Epithelial cell of esophagus (primary cell): ENCODE measurements at regions not wholly inside any gene's neighbourhood (a gene's known extent, or its start where the extent isn't known, plus 50 kb on each side); places are given as distances from the start of the nearest gene placed in this dataset.

Source experiments
- DNase-seq: peaks from one replicate; pipeline ENCODE4 v3.0.0; 2010; ENCODE audit warnings: low read depth
- H3K4me3 ChIP-seq: 2 replicates; pipeline ENCODE4 v1.5.1; 2011; ENCODE audit warnings: mild to moderate bottlenecking, low read length, control low read depth
- TF ChIP-seq, protein P1 (sequence below): IDR thresholded peaks from 2 replicates; pipeline ENCODE4 v1.5.1; 2011; ENCODE audit warnings: low read depth, mild to moderate bottlenecking, low read length, control low read depth, inconsistent platforms; ENCODE audit not compliant: insufficient read depth; ENCODE audit errors: missing control alignments

DNA sequence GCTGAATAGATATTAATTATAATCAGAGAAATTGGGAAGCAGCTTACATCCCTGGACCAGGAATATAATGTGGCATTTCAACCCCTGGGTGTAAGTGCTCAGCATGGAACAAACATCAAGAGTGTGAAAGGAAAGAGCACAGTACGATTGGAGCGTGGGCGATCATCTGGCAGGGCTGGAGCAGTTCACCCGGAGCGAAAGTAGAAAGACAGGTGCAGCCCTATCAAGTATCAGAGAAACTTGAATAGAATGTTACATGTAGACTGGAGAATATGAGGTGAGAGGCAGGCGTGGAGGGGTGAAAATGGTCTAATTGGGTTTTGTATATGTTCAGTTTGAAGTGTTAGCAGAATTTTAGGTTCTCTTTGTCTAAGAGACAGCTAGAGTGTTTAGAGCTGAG is 303.0 kb downstream of the MDFIC start:
- H3K4me3 ChIP-seq = no peak overlapping the region
- DNase-seq = no peak
- TF ChIP-seq, protein P1, sequence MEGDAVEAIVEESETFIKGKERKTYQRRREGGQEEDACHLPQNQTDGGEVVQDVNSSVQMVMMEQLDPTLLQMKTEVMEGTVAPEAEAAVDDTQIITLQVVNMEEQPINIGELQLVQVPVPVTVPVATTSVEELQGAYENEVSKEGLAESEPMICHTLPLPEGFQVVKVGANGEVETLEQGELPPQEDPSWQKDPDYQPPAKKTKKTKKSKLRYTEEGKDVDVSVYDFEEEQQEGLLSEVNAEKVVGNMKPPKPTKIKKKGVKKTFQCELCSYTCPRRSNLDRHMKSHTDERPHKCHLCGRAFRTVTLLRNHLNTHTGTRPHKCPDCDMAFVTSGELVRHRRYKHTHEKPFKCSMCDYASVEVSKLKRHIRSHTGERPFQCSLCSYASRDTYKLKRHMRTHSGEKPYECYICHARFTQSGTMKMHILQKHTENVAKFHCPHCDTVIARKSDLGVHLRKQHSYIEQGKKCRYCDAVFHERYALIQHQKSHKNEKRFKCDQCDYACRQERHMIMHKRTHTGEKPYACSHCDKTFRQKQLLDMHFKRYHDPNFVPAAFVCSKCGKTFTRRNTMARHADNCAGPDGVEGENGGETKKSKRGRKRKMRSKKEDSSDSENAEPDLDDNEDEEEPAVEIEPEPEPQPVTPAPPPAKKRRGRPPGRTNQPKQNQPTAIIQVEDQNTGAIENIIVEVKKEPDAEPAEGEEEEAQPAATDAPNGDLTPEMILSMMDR = no peak

DNA sequence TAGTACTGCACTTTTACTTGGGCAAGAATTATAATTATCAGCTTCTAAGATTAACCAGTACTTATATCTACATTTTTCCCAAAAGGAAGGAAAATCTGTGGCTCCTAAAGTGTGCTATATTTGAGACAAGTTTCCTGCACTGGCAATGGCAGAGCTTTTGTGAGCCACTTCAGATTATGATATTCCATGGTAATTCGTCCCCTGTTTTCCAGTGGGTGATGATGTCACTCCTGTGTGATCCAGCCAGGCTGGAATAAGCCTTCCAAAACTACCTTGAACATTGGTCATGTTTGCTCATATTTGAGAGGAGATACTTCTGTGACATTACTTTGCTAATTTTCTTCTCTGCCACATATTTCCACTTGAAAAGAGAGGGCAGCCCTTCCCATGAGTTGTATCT is 302.1 kb downstream of the MDFIC start:
- no peak for DNase-seq
- no peak overlapping the region for H3K4me3 ChIP-seq
- TF ChIP-seq, protein P1 = no peak

DNA sequence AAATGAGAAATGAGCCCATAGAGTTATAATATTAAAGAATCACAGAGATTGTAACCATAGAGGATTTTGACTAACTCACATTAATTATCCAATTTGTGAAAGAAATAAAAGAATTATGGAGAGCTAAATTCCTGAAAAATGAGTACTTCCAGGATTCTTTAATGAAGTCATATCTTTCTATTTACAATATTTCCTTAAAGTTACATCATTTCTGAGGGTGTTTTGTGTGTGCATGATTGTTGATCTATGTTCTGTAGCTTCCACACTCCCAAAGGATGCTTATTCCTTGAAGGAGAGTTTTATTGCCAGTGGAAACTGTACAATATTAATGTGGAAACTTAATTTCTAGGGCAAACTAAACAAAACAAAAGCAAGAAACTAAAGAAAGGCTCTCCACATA is 299.6 kb downstream of the MDFIC start:
- no peak for DNase-seq
- TF ChIP-seq, protein P1 = no peak
- no peak overlapping the region for H3K4me3 ChIP-seq

DNA sequence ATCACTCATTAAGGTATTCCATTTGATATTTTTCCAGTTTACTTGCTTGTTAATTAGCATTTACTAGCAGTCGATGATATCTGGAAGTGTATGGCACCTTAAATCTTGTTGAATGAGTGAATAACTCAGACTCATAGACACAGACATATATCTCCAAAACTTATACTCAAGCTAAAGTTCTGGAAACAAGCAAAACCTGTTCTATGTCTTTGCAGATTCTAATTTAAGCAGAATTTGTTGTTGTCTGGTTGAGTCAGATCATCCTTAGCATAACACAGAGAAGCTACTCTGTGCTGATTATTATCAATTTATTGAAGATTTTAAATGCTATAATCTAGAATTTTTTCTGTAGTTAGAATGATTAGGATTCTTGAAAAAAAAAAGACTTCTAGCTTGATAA is 296.2 kb downstream of the MDFIC start:
- DNase-seq = peak; percentile 64
- TF ChIP-seq, protein P1 = no peak

DNA sequence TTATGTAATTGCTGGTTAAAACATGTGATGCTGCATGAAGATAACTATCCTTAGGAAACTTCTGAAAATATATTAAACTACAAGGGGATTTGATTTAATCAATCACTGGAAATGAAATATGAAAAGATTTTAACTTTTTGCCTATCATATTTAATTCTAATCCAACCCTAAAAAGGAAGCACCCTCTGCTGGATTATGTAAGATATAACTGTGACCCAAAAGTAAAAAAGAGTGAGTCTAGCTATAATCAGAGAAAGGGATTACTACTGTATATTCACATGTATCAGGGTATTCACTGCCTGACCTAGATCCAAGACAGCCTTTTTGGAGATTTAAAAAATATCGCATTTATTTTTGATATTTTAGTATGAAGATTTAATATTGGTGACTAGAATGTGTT is 295.5 kb downstream of the MDFIC start:
- TF ChIP-seq, protein P1 = peak; percentile 10
- DNase-seq = no peak
- H3K4me3 ChIP-seq = no peak overlapping the region

More for the DNA sequence above, 296.2 kb downstream of the MDFIC start:
- no peak overlapping the region for H3K4me3 ChIP-seq

DNA sequence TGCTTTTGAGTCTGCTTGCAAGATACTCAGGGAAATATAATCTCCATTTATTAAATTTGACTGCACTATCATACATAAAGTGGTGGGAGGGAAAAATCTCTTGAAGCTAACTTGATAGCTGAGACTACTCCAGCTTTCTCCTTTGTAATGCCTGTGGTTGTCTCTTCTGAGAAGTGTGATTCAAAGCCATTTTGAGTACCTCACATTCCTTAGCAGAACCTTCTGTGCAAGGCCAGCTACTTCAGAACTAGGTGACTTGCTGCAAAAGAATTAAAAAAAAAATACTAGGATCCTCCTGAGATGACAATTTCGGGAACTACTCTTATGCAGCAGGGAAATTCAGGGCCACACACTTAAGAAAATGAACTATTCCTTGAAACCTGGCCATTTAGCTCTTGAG is 294.8 kb downstream of the MDFIC start:
- TF ChIP-seq, protein P1 = no peak
- H3K4me3 ChIP-seq = no peak overlapping the region
- no peak for DNase-seq

DNA sequence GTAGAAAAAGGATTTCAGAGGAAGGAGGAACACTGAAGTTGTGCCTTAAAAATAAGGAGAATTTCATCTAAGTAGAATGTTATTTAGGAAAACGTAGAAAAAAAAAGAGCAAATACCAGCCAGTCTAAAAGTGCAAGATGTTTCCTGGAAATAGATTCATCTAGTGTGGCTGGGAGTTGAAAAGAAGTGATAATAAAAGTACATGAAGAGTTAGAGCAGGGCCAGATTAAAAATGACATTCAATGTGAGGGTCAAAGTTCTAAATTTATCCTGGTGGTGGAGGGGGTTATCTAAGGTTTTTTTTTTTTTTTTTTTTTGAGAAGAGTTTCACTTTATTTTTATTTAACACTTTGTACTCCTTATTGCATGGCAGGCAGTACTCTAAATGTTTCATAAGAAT is 289.3 kb downstream of the MDFIC start:
- no peak overlapping the region for H3K4me3 ChIP-seq
- DNase-seq = no peak
- TF ChIP-seq, protein P1 = no peak
